ENCODE measurements at regions not wholly inside any gene's neighbourhood (a gene's known extent, or its start where the extent isn't known, plus 50 kb on each side); places are given as distances from the start of the nearest gene placed in this dataset.

DNA sequence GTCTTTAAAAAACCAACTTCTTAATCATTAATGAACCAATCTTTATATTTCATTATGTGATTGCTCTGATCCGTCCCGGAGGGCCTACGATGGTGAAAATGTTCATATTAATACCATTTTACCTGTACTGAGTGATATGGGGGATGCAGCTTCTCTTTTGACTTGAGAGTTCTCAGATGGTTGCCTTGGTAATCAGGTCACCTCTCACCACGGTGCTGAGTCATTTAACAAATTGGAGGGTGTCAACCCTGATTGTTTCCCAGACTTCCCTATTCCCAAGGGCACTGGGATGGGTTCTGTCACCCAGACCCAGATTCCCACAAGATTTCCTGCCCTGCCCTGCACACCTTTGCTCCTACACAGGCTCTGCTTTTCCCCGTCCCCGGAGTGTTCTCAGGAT, 128.5 kb upstream of the TMTC4 start:
- POLR2A ChIA-PET: no interaction called here
- TF ChIP-seq ZNF112 (tag by site-specific recombination; IDR thresholded peaks at IDR 0.05) (no peak), GLI2 (tag by site-specific recombination; IDR thresholded peaks at IDR 0.05; ENCODE audit: borderline replicate concordance, low read depth) (no peak), ZNF544 (tag by site-specific recombination; IDR thresholded peaks at IDR 0.05) (no peak), ZNF404 (tag by site-specific recombination; IDR thresholded peaks at IDR 0.05) (no peak), ZNF791 (tag by site-specific recombination; IDR thresholded peaks at IDR 0.05) (no peak), IKZF3 (tag by site-specific recombination; IDR thresholded peaks at IDR 0.05) (no peak), BCL11B (tag by site-specific recombination; IDR thresholded peaks at IDR 0.05; ENCODE audit: low read depth) (no peak), HOXA7 (CRISPR knock-in tag; IDR thresholded peaks at IDR 0.05; ENCODE audit: borderline replicate concordance) (no peak), ZNF837 (tag by site-specific recombination; IDR thresholded peaks at IDR 0.05) (no peak), ZNF184 (tag by site-specific recombination; IDR thresholded peaks at IDR 0.05) (no peak), ZNF416 (tag by site-specific recombination; IDR thresholded peaks at IDR 0.05) (no peak), ZNF701 (tag by site-specific recombination; IDR thresholded peaks at IDR 0.05) (no peak), BCL6B (tag by site-specific recombination; IDR thresholded peaks at IDR 0.05) (no peak), ZNF692 (tag by site-specific recombination; IDR thresholded peaks at IDR 0.05) (no peak), ZNF37A (tag by site-specific recombination; IDR thresholded peaks at IDR 0.05) (no peak), TRIM28 (IDR thresholded peaks at IDR 0.05; ENCODE audit: borderline replicate concordance, low read length) (no peak), ZNF580 (tag by site-specific recombination; IDR thresholded peaks at IDR 0.05) (no peak), ZSCAN16 (tag by site-specific recombination; IDR thresholded peaks at IDR 0.05) (no peak)
- TF ChIP-seq, protein P1, sequence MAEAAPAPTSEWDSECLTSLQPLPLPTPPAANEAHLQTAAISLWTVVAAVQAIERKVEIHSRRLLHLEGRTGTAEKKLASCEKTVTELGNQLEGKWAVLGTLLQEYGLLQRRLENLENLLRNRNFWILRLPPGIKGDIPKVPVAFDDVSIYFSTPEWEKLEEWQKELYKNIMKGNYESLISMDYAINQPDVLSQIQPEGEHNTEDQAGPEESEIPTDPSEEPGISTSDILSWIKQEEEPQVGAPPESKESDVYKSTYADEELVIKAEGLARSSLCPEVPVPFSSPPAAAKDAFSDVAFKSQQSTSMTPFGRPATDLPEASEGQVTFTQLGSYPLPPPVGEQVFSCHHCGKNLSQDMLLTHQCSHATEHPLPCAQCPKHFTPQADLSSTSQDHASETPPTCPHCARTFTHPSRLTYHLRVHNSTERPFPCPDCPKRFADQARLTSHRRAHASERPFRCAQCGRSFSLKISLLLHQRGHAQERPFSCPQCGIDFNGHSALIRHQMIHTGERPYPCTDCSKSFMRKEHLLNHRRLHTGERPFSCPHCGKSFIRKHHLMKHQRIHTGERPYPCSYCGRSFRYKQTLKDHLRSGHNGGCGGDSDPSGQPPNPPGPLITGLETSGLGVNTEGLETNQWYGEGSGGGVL (tag by site-specific recombination; IDR thresholded peaks at IDR 0.05): no peak
- TF ChIP-seq, protein P2, sequence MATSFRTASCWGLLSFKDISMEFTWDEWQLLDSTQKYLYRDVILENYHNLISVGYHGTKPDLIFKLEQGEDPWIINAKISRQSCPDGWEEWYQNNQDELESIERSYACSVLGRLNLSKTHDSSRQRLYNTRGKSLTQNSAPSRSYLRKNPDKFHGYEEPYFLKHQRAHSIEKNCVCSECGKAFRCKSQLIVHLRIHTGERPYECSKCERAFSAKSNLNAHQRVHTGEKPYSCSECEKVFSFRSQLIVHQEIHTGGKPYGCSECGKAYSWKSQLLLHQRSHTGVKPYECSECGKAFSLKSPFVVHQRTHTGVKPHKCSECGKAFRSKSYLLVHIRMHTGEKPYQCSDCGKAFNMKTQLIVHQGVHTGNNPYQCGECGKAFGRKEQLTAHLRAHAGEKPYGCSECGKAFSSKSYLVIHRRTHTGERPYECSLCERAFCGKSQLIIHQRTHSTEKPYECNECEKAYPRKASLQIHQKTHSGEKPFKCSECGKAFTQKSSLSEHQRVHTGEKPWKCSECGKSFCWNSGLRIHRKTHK (tag by site-specific recombination; IDR thresholded peaks at IDR 0.05): no peak
- no peaks in the 10 kb centered on the region for H3K9me3 ChIP-seq (ENCODE audit: control insufficient read depth, insufficient read depth, low read depth, low read length)
- no peaks in the 10 kb centered on the region for H3K4me1 ChIP-seq (ENCODE audit: control insufficient read depth, insufficient read depth, low read length)
- H3K36me3 ChIP-seq (ENCODE audit: control insufficient read depth in 2 of 2, insufficient read depth in 1 of 2, low read length in 2 of 2): no peaks in the 10 kb centered on the region
- CTCF ChIA-PET: no interaction called here
- no peak overlapping the region for H3K4me3 ChIP-seq (ENCODE audit: low read depth, low read length)
- H3K27ac ChIP-seq (ENCODE audit: extremely low read depth, low read depth, low read length): no peak overlapping the region

- Histone ChIP-seq H3K9me3 (ENCODE audit: control insufficient read depth, insufficient read depth, low read depth, low read length) (no peaks in the 10 kb centered on the region), H3K27ac (ENCODE audit: extremely low read depth, low read depth, low read length) (no peak overlapping the region), H3K4me1 (ENCODE audit: control insufficient read depth, insufficient read depth, low read length) (no peaks in the 10 kb centered on the region), H3K4me3 (ENCODE audit: low read depth, low read length) (no peak overlapping the region), H3K36me3 (ENCODE audit: control insufficient read depth in 2 of 2, insufficient read depth in 1 of 2, low read length in 2 of 2) (no peaks in the 10 kb centered on the region)
- CTCF ChIA-PET: no interaction called here
- TF ChIP-seq, protein P3, sequence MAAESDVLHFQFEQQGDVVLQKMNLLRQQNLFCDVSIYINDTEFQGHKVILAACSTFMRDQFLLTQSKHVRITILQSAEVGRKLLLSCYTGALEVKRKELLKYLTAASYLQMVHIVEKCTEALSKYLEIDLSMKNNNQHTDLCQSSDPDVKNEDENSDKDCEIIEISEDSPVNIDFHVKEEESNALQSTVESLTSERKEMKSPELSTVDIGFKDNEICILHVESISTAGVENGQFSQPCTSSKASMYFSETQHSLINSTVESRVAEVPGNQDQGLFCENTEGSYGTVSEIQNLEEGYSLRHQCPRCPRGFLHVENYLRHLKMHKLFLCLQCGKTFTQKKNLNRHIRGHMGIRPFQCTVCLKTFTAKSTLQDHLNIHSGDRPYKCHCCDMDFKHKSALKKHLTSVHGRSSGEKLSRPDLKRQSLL (tag by site-specific recombination; IDR thresholded peaks at IDR 0.05): no peak
- POLR2A ChIA-PET: no interaction called here
Measured at GRCh38 chr13:100800283-100800875, 125.8 kb upstream of the TMTC4 start.
